Kidney (tissue), 13 donors: ENCODE measurements at regions not wholly inside any gene's neighbourhood (a gene's known extent, or its start where the extent isn't known, plus 50 kb on each side); places are given as distances from the start of the nearest gene placed in this dataset. TPM values are rescaled to one million over a fixed set of nuclear protein-coding genes. Genes with fewer than 3 reads are reported as not detected.

ENCODE experiments used
- DNase-seq, 5 donors: peaks; one replicate each; pipeline ENCODE4 v3.0.0-alpha.2; 2013 to 2020
- FAIRE-seq: peaks from 2 replicates; lab custom pipeline; 2012; peaks lifted over from hg19 to GRCh38; lab: Jason Lieb, UNC
- H3K27ac ChIP-seq, 2 donors: one replicate each; pipeline ENCODE4 v1.7.0; 2013; ENCODE audit warnings: low read depth in 2 of 2, low read length in 2 of 2, inconsistent platforms in 1 of 2
- H3K27me3 ChIP-seq: one replicate; pipeline ENCODE4 v1.7.1; 2013; ENCODE audit warnings: low read length, inconsistent platforms; ENCODE audit not compliant: control insufficient read depth, insufficient read depth
- H3K36me3 ChIP-seq, 3 donors: one replicate each; pipeline versions ENCODE4 v1.7.0 to v1.7.1; 2013; ENCODE audit warnings: low read length in 3 of 3, control low read depth in 1 of 3, inconsistent platforms in 1 of 3; ENCODE audit not compliant: insufficient read depth in 3 of 3, control insufficient read depth in 2 of 3
- H3K4me1 ChIP-seq, 3 donors: one replicate each; pipeline versions ENCODE4 v1.7.0 to v1.7.1; 2013; ENCODE audit warnings: low read length in 3 of 3, inconsistent platforms in 1 of 3, low read depth in 1 of 3; ENCODE audit not compliant: control insufficient read depth in 2 of 3, insufficient read depth in 2 of 3
- H3K4me3 ChIP-seq, 3 donors: one replicate each; pipeline versions ENCODE4 v1.7.0 to v1.8.1; 2013; ENCODE audit warnings: low read length in 3 of 3, control low read depth in 1 of 3, inconsistent platforms in 1 of 3
- H3K9ac ChIP-seq, 3 donors: one replicate each; pipeline versions ENCODE4 v1.7.0 to v1.7.1; 2013; ENCODE audit warnings: low read length in 3 of 3, control low read depth in 1 of 3, inconsistent platforms in 1 of 3
- H3K9me3 ChIP-seq, 3 donors: one replicate each; pipeline versions ENCODE4 v1.7.0 to v1.7.1; 2013; ENCODE audit warnings: low read length in 3 of 3, control low read depth in 1 of 3, inconsistent platforms in 1 of 3; ENCODE audit not compliant: control insufficient read depth in 2 of 3, insufficient read depth in 1 of 3
- intact Hi-C: fragments of 100-400 bp; cut with DNase I; formaldehyde crosslinking; loops from one replicate; pipeline ENCODE4 v1.11.1; 2022
- microRNA-seq: library from miRNA; unstranded; fragments of <30 nt; microRNA quantifications from one replicate; pipeline ENCODE4 v1.2.0, GENCODE V29; 2020
- TF ChIP-seq, protein P1 (sequence below): IDR thresholded peaks from 3 replicates; pipeline ENCODE4 v1.5.1; 2012; ENCODE audit warnings: mild to moderate bottlenecking, moderate library complexity, borderline replicate concordance; ENCODE audit not compliant: insufficient read depth; ENCODE audit errors: extremely low read depth
- donor health status: control.
- donor health status: control.
- donor health status: control.
- donor health status: control.
- donor health status: control.
- donor health status: DM: yes; HTN: yes; CAD: no.
- donor health status: Normal renal cell carcinoma (clear cell type).

- peak overlapping the region in 1 of 2 donors; percentile 15 for H3K27ac ChIP-seq
- FAIRE-seq (no peak), DNase-seq (no peak)
- TF ChIP-seq, protein P1, sequence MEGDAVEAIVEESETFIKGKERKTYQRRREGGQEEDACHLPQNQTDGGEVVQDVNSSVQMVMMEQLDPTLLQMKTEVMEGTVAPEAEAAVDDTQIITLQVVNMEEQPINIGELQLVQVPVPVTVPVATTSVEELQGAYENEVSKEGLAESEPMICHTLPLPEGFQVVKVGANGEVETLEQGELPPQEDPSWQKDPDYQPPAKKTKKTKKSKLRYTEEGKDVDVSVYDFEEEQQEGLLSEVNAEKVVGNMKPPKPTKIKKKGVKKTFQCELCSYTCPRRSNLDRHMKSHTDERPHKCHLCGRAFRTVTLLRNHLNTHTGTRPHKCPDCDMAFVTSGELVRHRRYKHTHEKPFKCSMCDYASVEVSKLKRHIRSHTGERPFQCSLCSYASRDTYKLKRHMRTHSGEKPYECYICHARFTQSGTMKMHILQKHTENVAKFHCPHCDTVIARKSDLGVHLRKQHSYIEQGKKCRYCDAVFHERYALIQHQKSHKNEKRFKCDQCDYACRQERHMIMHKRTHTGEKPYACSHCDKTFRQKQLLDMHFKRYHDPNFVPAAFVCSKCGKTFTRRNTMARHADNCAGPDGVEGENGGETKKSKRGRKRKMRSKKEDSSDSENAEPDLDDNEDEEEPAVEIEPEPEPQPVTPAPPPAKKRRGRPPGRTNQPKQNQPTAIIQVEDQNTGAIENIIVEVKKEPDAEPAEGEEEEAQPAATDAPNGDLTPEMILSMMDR, result no peak
- H3K27me3 ChIP-seq, result no peaks in the 10 kb centered on the region
- H3K4me3 ChIP-seq, result peak overlapping the region in 1 of 3 donors; percentile 9
- intact Hi-C loops, result no loop called here
- no peak overlapping the region for H3K9ac ChIP-seq
- no peaks in the 10 kb centered on the region for H3K9me3 ChIP-seq
- H3K36me3 ChIP-seq, result no peaks in the 10 kb centered on the region
- H3K4me1 ChIP-seq, result peaks cover 0 to 7% (median 7%) of the 10 kb centered on the region in 3 donors
Observed at GRCh38 chr11:103850419-103851165, 185.8 kb upstream of the DDI1 start.

DNA sequence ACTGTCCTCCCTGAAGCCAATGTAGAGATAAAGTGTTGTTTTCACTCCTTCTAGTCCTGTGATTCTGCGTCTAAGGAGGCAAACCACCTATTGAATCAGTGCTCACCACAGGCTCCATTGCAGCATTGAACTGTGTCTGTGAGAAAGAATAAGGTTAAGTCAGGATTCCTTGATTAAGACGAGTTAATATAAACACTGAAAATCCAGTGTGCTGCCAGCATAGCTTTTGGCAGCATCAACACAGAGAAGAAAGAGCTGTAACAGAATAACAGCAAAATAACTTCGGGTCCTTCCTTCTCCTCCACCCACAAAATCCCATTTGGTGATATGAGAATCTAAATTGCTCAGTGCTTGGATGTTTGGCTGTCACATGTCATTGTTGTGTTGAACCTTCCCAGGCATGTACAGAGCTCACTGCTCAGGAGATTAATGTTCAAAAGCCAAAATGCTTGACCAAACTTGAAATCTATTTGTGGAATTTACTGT lies 185.2 kb upstream of the DDI1 start:
- no peak for FAIRE-seq
- Histone ChIP-seq H3K4me3 (peak overlapping the region in 1 of 3 donors; percentile 9), H3K9ac (no peak overlapping the region), H3K36me3 (no peaks in the 10 kb centered on the region), H3K27me3 (no peaks in the 10 kb centered on the region), H3K9me3 (no peaks in the 10 kb centered on the region), H3K27ac (no peak overlapping the region), H3K4me1 (peaks cover 0 to 7% (median 7%) of the 10 kb centered on the region in 3 donors)
- intact Hi-C loops, result no loop called here
- TF ChIP-seq, protein P1, result no peak
- peak in 2 of 5 donors; percentile 61 to 63 for DNase-seq

Small RNAs in the stretch of these regions (microRNA-seq; reads per million reads assigned to microRNA genes)
- gene MIR4693, result not detected
